ENCODE measurements at regions not wholly inside any gene's neighbourhood (a gene's known extent, or its start where the extent isn't known, plus 50 kb on each side); places are given as distances from the start of the nearest gene placed in this dataset.

DNA sequence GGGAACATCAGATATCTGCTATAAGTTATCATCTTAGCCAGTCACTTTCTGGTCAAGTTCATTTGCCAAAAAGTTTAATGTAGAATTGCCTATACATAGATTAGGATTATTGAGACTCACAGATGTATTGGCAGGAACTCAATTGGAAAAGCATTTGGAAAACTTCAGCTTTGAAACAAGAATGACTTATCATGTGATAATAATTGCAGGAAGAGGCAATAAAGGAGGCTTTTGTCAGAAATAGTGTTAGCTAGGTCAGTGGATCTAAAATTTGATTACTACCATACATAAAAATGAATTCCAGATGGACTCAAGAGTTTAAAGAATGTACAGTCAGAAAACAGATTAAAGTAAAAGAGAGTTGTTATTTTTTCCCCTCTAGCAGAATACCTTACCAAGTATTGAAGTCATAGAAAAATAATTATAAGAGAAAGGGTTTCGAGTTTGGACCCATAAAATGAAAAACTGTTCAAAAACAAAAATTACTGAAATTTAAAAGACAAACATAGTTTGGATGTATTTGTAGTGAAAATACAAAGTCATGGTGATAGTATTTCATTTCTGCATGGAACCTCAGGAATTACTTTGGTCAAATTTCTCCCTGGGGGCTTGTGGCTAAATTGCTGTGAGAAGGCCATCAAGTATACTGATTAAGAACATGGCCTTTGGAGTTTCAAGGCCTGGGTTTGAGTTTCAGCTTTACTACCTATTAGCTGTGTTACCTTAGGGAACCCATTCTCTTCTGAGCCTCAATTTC is 159.9 kb downstream of the TMEM38B start:
- TF ChIP-seq JUND (IDR thresholded peaks at IDR 0.05) (no peak), CTCF (IDR thresholded peaks at IDR 0.05; ENCODE audit: low read depth, low read length, missing input control) (no peak), TAF1 (conservative IDR thresholded peaks at IDR 0.05) (no peak), FOXA1 (IDR thresholded peaks at IDR 0.05) (no peak), RAD21 (IDR thresholded peaks at IDR 0.05) (no peak)
- TF ChIP-seq, protein P1, sequence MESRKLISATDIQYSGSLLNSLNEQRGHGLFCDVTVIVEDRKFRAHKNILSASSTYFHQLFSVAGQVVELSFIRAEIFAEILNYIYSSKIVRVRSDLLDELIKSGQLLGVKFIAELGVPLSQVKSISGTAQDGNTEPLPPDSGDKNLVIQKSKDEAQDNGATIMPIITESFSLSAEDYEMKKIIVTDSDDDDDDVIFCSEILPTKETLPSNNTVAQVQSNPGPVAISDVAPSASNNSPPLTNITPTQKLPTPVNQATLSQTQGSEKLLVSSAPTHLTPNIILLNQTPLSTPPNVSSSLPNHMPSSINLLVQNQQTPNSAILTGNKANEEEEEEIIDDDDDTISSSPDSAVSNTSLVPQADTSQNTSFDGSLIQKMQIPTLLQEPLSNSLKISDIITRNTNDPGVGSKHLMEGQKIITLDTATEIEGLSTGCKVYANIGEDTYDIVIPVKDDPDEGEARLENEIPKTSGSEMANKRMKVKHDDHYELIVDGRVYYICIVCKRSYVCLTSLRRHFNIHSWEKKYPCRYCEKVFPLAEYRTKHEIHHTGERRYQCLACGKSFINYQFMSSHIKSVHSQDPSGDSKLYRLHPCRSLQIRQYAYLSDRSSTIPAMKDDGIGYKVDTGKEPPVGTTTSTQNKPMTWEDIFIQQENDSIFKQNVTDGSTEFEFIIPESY (IDR thresholded peaks at IDR 0.05): no peak

All from liver (tissue), 3 donors.